ENCODE measurements at regions not wholly inside any gene's neighbourhood (a gene's known extent, or its start where the extent isn't known, plus 50 kb on each side); places are given as distances from the start of the nearest gene placed in this dataset.
"Not testable (repeated sequence)": the region's sequence is repeated elsewhere in the genome, so short reads cannot be mapped to it uniquely, and the experiment has no call there.

GRCh38 chr4:16413814-16414555 lies 187.7 kb upstream of the TAPT1 start:
- no peaks in the 10 kb centered on the region for H3K36me3 Mint-ChIP-seq (ENCODE audit: low read depth)
- ChIA-PET POLR2A (no interaction called here), CTCF (no interaction called here)

DNA sequence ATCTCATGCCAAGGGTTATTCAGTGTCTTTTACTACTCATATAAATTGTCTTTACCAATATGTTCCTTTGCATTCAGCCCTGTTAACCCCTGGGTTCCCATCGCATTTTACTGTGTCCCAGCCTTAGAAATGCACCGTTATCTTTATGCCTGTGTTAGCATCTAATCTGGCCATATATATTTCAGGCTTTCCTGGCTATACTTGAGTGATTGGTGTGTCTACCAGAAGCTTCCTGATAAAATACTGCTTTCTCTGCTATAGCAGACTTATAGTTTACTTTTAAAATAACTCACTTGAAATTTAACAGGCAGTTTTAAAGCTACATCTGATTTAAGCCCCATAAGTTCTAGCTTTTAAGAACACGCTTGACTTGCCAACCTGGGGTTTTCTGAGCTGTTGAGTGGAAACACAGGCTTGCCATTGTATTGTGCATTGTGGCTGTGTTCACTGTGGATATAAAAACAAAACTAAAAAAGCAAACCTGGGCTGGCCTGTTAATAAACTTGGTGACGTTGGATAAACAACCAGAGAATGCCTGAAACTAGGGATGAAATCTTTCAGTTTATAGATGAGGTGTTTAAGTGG lies 185.3 kb upstream of the TAPT1 start:
- no peaks in the 10 kb centered on the region for H3K9me3 Mint-ChIP-seq
- H3K27ac Mint-ChIP-seq: no peak overlapping the region
- DNase-seq: no peak
- no peaks in the 10 kb centered on the region for H3K27me3 Mint-ChIP-seq
- ChIA-PET CTCF (no interaction called here), POLR2A (no interaction called here)
- no peak overlapping the region for H3K4me3 Mint-ChIP-seq
- no peaks in the 10 kb centered on the region for H3K36me3 Mint-ChIP-seq (ENCODE audit: low read depth)
- no peaks in the 10 kb centered on the region for H3K4me1 Mint-ChIP-seq

More at GRCh38 chr4:16413814-16414555, 187.7 kb upstream of the TAPT1 start:
- no peak for DNase-seq
- Mint-ChIP-seq H3K4me1 (no peaks in the 10 kb centered on the region), H3K27me3 (no peaks in the 10 kb centered on the region), H3K4me3 (no peak overlapping the region), H3K27ac (no peak overlapping the region), H3K9me3 (no peaks in the 10 kb centered on the region)

DNA sequence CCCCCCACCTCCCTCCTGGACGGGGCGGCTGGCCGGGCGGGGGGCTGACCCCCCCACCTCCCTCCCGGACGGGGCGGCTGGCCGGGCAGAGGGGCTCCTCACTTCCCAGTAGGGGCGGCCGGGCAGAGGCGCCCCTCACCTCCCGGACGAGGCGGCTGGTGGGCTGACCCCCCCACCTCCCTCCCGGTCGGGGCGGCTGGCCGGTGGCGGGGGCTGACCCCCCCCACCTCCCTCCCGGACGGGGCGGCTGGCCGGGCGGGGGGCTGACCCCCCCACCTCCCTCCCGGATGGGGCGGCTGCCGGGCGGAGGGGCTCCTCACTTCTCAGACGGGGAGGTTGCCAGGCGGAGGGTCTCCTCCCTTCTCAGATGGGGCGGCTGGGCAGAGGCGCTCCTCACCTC lies 166.9 kb upstream of the TAPT1 start:
- CTCF ChIA-PET; H3K4me1 Mint-ChIP-seq; POLR2A ChIA-PET; H3K9me3 Mint-ChIP-seq; H3K27ac Mint-ChIP-seq; H3K36me3 Mint-ChIP-seq (ENCODE audit: low read depth); DNase-seq; H3K27me3 Mint-ChIP-seq; H3K4me3 Mint-ChIP-seq: not testable (repeated sequence)

GRCh38 chr4:16391196-16391595 lies 164.9 kb upstream of the TAPT1 start:
- CTCF ChIA-PET: no interaction called here
- H3K27ac Mint-ChIP-seq: no peak overlapping the region
- H3K36me3 Mint-ChIP-seq (ENCODE audit: low read depth): no peaks in the 10 kb centered on the region
- no peak overlapping the region for H3K4me3 Mint-ChIP-seq
- no peaks in the 10 kb centered on the region for H3K9me3 Mint-ChIP-seq
- DNase-seq: no peak
- H3K4me1 Mint-ChIP-seq: no peaks in the 10 kb centered on the region
- no peaks in the 10 kb centered on the region for H3K27me3 Mint-ChIP-seq
- POLR2A ChIA-PET: no interaction called here

- ChIA-PET CTCF (no interaction called here), POLR2A (no interaction called here)
- H3K4me3 Mint-ChIP-seq: no peak overlapping the region
- H3K4me1 Mint-ChIP-seq: no peaks in the 10 kb centered on the region
- no peaks in the 10 kb centered on the region for H3K36me3 Mint-ChIP-seq (ENCODE audit: low read depth)
- DNase-seq: no peak
- H3K9me3 Mint-ChIP-seq: no peaks in the 10 kb centered on the region
- no peak overlapping the region for H3K27ac Mint-ChIP-seq
- no peaks in the 10 kb centered on the region for H3K27me3 Mint-ChIP-seq
These were observed 161.2 kb upstream of the TAPT1 start for GRCh38 chr4:16387448-16387847.

- POLR2A ChIA-PET: no interaction called here
- no peaks in the 10 kb centered on the region for H3K9me3 Mint-ChIP-seq
These were observed 160.5 kb upstream of the TAPT1 start for GRCh38 chr4:16386711-16387320.

GRCh38 chr4:16384576-16384975 lies 158.3 kb upstream of the TAPT1 start:
- Mint-ChIP-seq H3K4me3 (no peak overlapping the region), H3K36me3 (ENCODE audit: low read depth) (no peaks in the 10 kb centered on the region), H3K9me3 (no peaks in the 10 kb centered on the region), H3K27ac (no peak overlapping the region), H3K27me3 (no peaks in the 10 kb centered on the region), H3K4me1 (no peaks in the 10 kb centered on the region)
- DNase-seq: no peak
- CTCF ChIA-PET: no interaction called here
- POLR2A ChIA-PET: no interaction called here

More at GRCh38 chr4:16386711-16387320, 160.5 kb upstream of the TAPT1 start:
- Mint-ChIP-seq H3K36me3 (ENCODE audit: low read depth) (no peaks in the 10 kb centered on the region), H3K4me1 (no peaks in the 10 kb centered on the region), H3K27ac (no peak overlapping the region), H3K4me3 (no peak overlapping the region), H3K27me3 (no peaks in the 10 kb centered on the region)
- CTCF ChIA-PET: no interaction called here
- DNase-seq: no peak

DNA sequence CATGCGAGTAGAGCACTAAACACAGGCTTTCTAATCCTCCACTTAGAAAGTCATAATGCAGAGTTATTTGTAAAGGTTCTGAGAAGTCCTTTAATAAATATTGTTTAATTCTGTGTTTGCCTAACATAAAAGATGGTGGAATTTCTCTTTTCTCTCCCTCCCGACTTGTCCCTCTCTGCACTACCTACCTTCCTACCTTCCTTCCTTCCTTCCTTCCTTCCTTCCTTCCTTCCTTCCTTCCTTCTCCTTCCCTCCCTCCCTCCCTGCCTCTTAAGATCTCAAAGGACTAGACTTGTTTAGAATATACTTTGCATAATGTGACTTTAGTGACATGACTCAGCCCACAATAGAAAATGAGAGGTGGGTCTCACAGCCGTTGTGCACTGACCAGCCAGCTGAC lies 156.3 kb upstream of the TAPT1 start:
- Mint-ChIP-seq H3K4me1 (no peaks in the 10 kb centered on the region), H3K27me3 (no peaks in the 10 kb centered on the region), H3K36me3 (ENCODE audit: low read depth) (no peaks in the 10 kb centered on the region), H3K4me3 (no peak overlapping the region), H3K9me3 (no peaks in the 10 kb centered on the region), H3K27ac (no peak overlapping the region)
- no peak for DNase-seq
- POLR2A ChIA-PET: no interaction called here
- CTCF ChIA-PET: no interaction called here

- ChIA-PET CTCF (no interaction called here), POLR2A (no interaction called here)
These were observed 151.6 kb upstream of the TAPT1 start for GRCh38 chr4:16377887-16378286.

DNA sequence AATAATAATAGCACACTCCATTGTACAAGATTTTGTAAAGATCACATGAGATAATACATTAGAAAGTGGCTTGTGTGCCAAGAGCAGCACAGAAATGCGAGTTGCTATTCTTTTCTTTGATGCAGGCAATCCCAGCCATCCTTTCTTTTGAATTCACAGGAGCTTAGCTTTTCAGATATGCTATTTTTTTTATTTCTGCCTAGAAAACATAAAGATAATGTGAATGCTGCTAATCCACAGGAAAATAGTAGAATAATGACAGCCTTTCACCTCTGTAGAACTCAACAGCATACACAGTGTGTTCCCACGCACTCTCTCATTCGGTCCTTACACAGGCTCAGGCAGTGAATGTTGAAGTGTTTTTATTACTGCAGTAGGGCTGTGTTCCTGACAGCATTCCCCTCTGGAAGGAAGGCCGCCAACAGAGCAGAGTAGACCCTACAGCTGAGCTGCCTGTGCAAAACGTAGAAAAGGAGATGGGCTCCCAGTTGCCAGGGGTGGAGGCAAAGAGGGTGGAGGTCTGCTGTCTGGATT lies 138.8 kb upstream of the TAPT1 start:
- no peaks in the 10 kb centered on the region for H3K36me3 Mint-ChIP-seq (ENCODE audit: low read depth)
- no peak for DNase-seq
- CTCF ChIA-PET: no interaction called here
- no peaks in the 10 kb centered on the region for H3K4me1 Mint-ChIP-seq
- H3K9me3 Mint-ChIP-seq: no peaks in the 10 kb centered on the region
- no peak overlapping the region for H3K27ac Mint-ChIP-seq
- H3K4me3 Mint-ChIP-seq: no peak overlapping the region
- POLR2A ChIA-PET: no interaction called here
- no peaks in the 10 kb centered on the region for H3K27me3 Mint-ChIP-seq

More at GRCh38 chr4:16377887-16378286, 151.6 kb upstream of the TAPT1 start:
- Mint-ChIP-seq H3K27me3 (no peaks in the 10 kb centered on the region), H3K4me1 (no peaks in the 10 kb centered on the region), H3K4me3 (no peak overlapping the region), H3K36me3 (ENCODE audit: low read depth) (no peaks in the 10 kb centered on the region), H3K27ac (no peak overlapping the region), H3K9me3 (no peaks in the 10 kb centered on the region)
- no peak for DNase-seq

DNA sequence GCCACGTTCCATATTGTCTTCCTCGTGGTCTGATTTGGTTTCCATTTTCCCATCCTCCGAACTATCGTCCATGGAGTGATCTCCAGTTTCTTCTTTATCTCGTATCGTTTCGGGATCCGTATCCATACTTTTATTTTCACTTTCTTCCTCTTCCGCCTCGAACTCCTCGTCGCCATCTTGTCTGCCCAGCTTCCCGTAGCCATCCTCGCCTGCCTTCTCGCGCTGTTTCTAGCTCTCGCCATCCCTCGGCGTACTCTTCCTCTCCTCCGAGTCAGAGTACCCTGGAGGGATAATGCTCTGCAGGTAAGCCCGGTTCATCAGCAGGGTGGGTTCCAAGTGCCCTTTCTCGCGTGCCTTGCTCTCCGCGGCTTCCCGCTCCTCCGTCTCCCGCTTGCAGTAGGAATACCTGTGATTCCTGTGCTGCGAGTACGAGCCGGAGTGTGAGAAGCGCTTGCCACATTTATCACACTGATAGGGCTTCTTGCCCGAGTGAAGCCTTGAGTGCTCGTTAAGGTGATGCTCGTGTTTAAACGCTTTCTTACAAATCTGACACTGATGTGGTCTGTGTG lies 134.5 kb upstream of the TAPT1 start:
- no peaks in the 10 kb centered on the region for H3K27me3 Mint-ChIP-seq
- no peak overlapping the region for H3K4me3 Mint-ChIP-seq
- CTCF ChIA-PET: no interaction called here
- no peak overlapping the region for H3K27ac Mint-ChIP-seq
- no peak for DNase-seq
- no peaks in the 10 kb centered on the region for H3K36me3 Mint-ChIP-seq (ENCODE audit: low read depth)
- H3K9me3 Mint-ChIP-seq: no peaks in the 10 kb centered on the region
- H3K4me1 Mint-ChIP-seq: no peaks in the 10 kb centered on the region
- POLR2A ChIA-PET: no interaction called here

DNA sequence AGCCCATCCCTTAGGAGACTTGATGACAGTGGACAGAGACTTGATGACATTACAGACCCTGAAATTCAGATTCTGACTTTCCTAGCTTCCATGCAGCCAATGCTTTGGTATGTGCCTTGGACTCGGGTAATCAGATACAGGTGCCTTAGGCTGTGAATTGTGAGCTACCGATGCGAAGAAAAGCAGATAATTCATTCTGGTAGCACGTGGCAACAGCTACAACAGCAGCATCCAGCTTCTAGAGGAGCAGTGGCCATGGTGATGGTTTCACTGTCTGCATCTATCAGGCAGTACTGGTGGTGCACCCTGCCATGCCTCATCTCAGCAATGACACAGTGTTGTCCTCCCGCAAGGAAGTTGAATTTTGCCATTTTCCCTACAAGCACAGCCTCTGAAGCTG lies 126.9 kb upstream of the TAPT1 start:
- no peak overlapping the region for H3K4me3 Mint-ChIP-seq
- no peaks in the 10 kb centered on the region for H3K4me1 Mint-ChIP-seq
- DNase-seq: no peak
- ChIA-PET CTCF (no interaction called here), POLR2A (no interaction called here)
- no peaks in the 10 kb centered on the region for H3K36me3 Mint-ChIP-seq (ENCODE audit: low read depth)
- no peaks in the 10 kb centered on the region for H3K9me3 Mint-ChIP-seq
- peaks cover 5% of the 10 kb centered on the region for H3K27me3 Mint-ChIP-seq
- H3K27ac Mint-ChIP-seq: no peak overlapping the region

DNA sequence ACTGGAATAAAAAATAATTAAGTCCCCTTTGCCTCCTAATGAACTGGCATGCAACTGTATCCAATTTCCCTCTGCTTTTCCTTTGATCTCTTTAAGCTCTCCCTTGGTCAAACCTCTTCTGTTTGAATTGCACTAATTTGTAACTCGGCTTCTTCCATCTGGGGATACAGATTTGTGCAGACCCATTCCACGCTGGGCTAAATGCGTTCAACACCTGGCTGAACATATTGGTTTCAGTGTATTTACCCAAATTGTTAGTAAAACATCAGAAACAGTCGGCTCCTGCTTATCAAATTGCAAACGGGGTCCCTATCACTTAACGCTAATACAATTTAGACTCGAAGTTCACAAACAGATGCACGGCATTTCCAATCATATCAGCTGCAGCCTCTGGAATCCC lies 124.9 kb upstream of the TAPT1 start:
- ChIA-PET POLR2A (no interaction called here), CTCF (no interaction called here)
- no peaks in the 10 kb centered on the region for H3K36me3 Mint-ChIP-seq (ENCODE audit: low read depth)
- H3K4me1 Mint-ChIP-seq: no peaks in the 10 kb centered on the region
- H3K9me3 Mint-ChIP-seq: no peaks in the 10 kb centered on the region
- H3K27me3 Mint-ChIP-seq: peaks cover 5% of the 10 kb centered on the region
- no peak for DNase-seq
- no peak overlapping the region for H3K27ac Mint-ChIP-seq
- no peak overlapping the region for H3K4me3 Mint-ChIP-seq

- Mint-ChIP-seq H3K27ac (no peak overlapping the region), H3K4me1 (no peaks in the 10 kb centered on the region), H3K36me3 (ENCODE audit: low read depth) (no peaks in the 10 kb centered on the region), H3K27me3 (peaks cover 2% of the 10 kb centered on the region), H3K4me3 (no peak overlapping the region), H3K9me3 (no peaks in the 10 kb centered on the region)
- no peak for DNase-seq
- CTCF ChIA-PET: no interaction called here
- POLR2A ChIA-PET: no interaction called here
These were observed 118.6 kb upstream of the TAPT1 start for GRCh38 chr4:16344853-16345252.
